Kidney (tissue), 13 donors: ENCODE measurements at regions not wholly inside any gene's neighbourhood (a gene's known extent, or its start where the extent isn't known, plus 50 kb on each side); places are given as distances from the start of the nearest gene placed in this dataset.
A peak's percentile ranks its signal among the peaks of the same experiment; 100 is the strongest.

ENCODE experiments used
- DNase-seq, 5 donors: peaks; one replicate each; pipeline ENCODE4 v3.0.0-alpha.2; 2013 to 2020
- FAIRE-seq: peaks from 2 replicates; lab custom pipeline; 2012; peaks lifted over from hg19 to GRCh38; lab: Jason Lieb, UNC
- H3K27ac ChIP-seq, 2 donors: one replicate each; pipeline ENCODE4 v1.7.0; 2013; ENCODE audit warnings: low read depth in 2 of 2, low read length in 2 of 2, inconsistent platforms in 1 of 2
- H3K27me3 ChIP-seq: one replicate; pipeline ENCODE4 v1.7.1; 2013; ENCODE audit warnings: low read length, inconsistent platforms; ENCODE audit not compliant: control insufficient read depth, insufficient read depth
- H3K36me3 ChIP-seq, 3 donors: one replicate each; pipeline versions ENCODE4 v1.7.0 to v1.7.1; 2013; ENCODE audit warnings: low read length in 3 of 3, control low read depth in 1 of 3, inconsistent platforms in 1 of 3; ENCODE audit not compliant: insufficient read depth in 3 of 3, control insufficient read depth in 2 of 3
- H3K4me1 ChIP-seq, 3 donors: one replicate each; pipeline versions ENCODE4 v1.7.0 to v1.7.1; 2013; ENCODE audit warnings: low read length in 3 of 3, inconsistent platforms in 1 of 3, low read depth in 1 of 3; ENCODE audit not compliant: control insufficient read depth in 2 of 3, insufficient read depth in 2 of 3
- H3K4me3 ChIP-seq, 3 donors: one replicate each; pipeline versions ENCODE4 v1.7.0 to v1.8.1; 2013; ENCODE audit warnings: low read length in 3 of 3, control low read depth in 1 of 3, inconsistent platforms in 1 of 3
- H3K9ac ChIP-seq, 3 donors: one replicate each; pipeline versions ENCODE4 v1.7.0 to v1.7.1; 2013; ENCODE audit warnings: low read length in 3 of 3, control low read depth in 1 of 3, inconsistent platforms in 1 of 3
- H3K9me3 ChIP-seq, 3 donors: one replicate each; pipeline versions ENCODE4 v1.7.0 to v1.7.1; 2013; ENCODE audit warnings: low read length in 3 of 3, control low read depth in 1 of 3, inconsistent platforms in 1 of 3; ENCODE audit not compliant: control insufficient read depth in 2 of 3, insufficient read depth in 1 of 3
- intact Hi-C: fragments of 100-400 bp; cut with DNase I; formaldehyde crosslinking; loops from one replicate; pipeline ENCODE4 v1.11.1; 2022
- TF ChIP-seq, protein P1 (sequence below): IDR thresholded peaks from 3 replicates; pipeline ENCODE4 v1.5.1; 2012; ENCODE audit warnings: mild to moderate bottlenecking, moderate library complexity, borderline replicate concordance; ENCODE audit not compliant: insufficient read depth; ENCODE audit errors: extremely low read depth
- donor health status: control.
- donor health status: control.
- donor health status: control.
- donor health status: control.
- donor health status: control.
- donor health status: DM: yes; HTN: yes; CAD: no.
- donor health status: Normal renal cell carcinoma (clear cell type).

DNA sequence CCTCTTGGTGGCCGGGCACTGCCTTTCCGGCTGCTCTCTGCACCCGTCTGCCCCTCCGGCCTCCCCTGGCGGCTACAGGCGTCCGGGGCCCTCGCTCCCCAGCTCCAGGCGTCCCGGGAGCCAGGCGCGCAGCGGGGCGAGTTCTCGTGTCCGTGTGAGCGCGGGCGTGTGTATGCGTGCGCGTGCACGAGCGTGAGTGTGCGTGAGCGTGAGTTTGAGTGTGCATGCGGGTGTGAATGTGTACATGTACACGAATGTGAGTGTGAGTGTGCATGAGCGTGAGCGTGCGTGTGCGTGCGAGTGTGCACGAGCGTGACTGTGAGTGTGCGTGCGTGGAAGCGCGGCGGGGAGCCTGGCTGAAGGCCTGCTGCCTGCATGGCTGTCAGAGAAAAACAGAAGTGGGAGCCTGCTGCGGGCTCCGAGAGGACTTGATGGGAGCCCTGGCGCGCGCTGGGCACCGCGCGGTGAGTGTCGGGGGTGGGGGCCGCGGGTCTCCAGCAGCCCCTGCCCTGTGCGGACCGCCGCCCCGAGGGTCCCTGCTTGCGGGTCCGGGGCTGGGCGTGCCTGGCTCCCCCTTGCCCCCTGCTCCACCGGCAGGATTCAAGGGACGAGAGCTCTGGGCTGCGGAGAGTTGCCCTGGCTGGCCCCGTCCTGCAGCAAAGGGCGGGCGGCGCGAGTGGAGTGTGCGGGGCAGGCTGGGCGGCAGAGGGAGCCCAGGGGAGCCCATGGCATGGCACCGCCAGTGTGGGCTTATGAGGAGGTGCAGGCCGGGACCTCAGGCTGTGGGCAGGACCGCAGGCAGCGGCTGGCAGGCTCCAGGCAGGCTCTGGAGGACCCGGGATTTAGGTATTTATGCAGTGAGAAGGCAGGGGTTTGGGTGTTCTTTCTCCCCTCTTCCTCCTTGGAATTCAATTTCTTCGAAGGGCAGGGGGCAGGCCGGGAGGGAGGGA lies 75.8 kb upstream of the EN2 start:
- Histone ChIP-seq H3K4me3 (peak overlapping the region in 2 of 3 donors; percentile 38 to 48), H3K27ac (no peak overlapping the region), H3K9ac (no peak overlapping the region), H3K36me3 (no peaks in the 10 kb centered on the region), H3K4me1 (peaks cover 0 to 12% (median 0%) of the 10 kb centered on the region in 3 donors), H3K27me3 (peaks cover 47% of the 10 kb centered on the region), H3K9me3 (no peaks in the 10 kb centered on the region)
- TF ChIP-seq, protein P1, sequence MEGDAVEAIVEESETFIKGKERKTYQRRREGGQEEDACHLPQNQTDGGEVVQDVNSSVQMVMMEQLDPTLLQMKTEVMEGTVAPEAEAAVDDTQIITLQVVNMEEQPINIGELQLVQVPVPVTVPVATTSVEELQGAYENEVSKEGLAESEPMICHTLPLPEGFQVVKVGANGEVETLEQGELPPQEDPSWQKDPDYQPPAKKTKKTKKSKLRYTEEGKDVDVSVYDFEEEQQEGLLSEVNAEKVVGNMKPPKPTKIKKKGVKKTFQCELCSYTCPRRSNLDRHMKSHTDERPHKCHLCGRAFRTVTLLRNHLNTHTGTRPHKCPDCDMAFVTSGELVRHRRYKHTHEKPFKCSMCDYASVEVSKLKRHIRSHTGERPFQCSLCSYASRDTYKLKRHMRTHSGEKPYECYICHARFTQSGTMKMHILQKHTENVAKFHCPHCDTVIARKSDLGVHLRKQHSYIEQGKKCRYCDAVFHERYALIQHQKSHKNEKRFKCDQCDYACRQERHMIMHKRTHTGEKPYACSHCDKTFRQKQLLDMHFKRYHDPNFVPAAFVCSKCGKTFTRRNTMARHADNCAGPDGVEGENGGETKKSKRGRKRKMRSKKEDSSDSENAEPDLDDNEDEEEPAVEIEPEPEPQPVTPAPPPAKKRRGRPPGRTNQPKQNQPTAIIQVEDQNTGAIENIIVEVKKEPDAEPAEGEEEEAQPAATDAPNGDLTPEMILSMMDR, result no peak
- DNase-seq (peak in 2 of 5 donors; percentile 21 to 77), FAIRE-seq (no peak)
- intact Hi-C loops, result no loop called here

DNA sequence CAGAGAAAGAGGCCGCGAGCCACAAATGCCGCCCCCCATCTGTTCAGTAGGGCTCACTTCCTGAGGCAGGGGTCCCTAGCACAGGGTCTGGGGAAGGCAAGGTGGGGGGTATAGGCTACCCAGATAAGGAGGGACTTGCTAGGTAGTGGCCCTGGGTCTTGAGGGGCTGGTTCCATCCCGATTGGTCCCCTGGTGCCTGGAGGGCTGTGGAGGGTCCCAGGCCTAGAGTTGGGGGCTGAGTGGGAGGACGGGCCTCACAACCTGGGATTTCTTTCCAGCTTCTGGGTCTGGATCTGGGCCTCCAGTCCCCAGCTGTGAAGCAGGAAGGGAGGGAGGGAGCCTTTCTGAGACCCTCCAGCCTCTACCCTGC lies 75.1 kb upstream of the EN2 start:
- FAIRE-seq, result no peak
- Histone ChIP-seq H3K4me1 (peaks cover 0 to 10% (median 0%) of the 10 kb centered on the region in 3 donors), H3K36me3 (no peaks in the 10 kb centered on the region), H3K9me3 (no peaks in the 10 kb centered on the region), H3K4me3 (no peak overlapping the region), H3K27ac (no peak overlapping the region), H3K27me3 (peaks cover 45% of the 10 kb centered on the region), H3K9ac (no peak overlapping the region)
- intact Hi-C loops, result no loop called here
- DNase-seq, result no peak
- TF ChIP-seq, protein P1, result no peak

DNA sequence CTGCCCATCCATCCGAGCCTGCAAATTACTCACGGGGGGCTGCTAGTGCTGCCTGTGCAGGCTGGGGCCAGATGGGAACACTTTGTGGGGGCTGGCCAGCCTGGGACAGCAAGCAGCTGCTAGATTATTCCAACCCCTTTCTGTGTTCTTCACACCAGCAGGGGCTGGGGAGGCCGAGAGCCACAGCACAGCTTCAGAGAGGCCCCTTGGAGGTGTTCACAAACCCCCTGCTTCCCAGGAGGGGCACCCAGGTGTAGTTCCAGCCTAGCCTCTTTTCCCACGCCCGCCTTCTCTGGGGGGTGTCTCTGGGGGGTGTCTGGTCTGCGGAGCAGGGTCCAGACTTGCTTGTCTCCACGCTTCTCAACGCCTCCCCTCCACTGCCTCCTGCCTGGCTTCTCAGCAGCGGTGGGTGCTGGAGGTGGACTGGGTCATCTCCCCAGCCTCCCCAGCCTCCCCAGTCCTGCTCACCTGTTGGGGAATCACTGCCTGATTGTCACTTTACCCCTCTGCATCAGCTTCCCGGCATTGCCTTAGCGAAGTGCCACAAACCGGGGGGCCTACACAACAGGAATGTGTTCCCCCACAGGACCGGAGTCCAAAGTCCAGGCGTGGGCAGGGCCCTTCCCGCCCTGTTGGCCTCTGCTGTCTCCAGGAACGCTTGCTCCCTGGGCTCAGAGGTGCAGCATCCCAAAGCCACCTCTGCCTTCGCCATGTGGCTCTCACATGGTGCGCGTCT lies 74.0 kb upstream of the EN2 start:
- H3K4me3 ChIP-seq, result no peak overlapping the region
- H3K27me3 ChIP-seq, result peaks cover 36% of the 10 kb centered on the region
- no peak overlapping the region for H3K27ac ChIP-seq
- TF ChIP-seq, protein P1, result no peak
- FAIRE-seq, result no peak
- H3K9me3 ChIP-seq, result no peaks in the 10 kb centered on the region
- no peaks in the 10 kb centered on the region for H3K36me3 ChIP-seq
- no peak overlapping the region for H3K9ac ChIP-seq
- intact Hi-C loops, result no loop called here
- peaks cover 0 to 6% (median 0%) of the 10 kb centered on the region in 3 donors for H3K4me1 ChIP-seq
- DNase-seq, result peak in 2 of 5 donors; percentile 10 to 51
